GM23338 (cell line): ENCODE measurements at regions not wholly inside any gene's neighbourhood (a gene's known extent, or its start where the extent isn't known, plus 50 kb on each side); places are given as distances from the start of the nearest gene placed in this dataset.

Experiments
- ATAC-seq: fragments of 200-7000 bp; cut with Tn5 transposase; 3 replicates; pipeline ENCODE4 v1.9.1; 2020
- DNase-seq: peaks from one replicate; pipeline ENCODE4 v3.0.0-alpha.2; 2015; ENCODE audit warnings: low spot score
- H2AFZ ChIP-seq: fragments of 200-600 bp; sonication (generic); 2 replicates; pipeline ENCODE4 v1.8.0; 2016; ENCODE audit warnings: antibody characterized with exemption, mild to moderate bottlenecking, moderate library complexity
- H3F3A ChIP-seq: fragments of 200-600 bp; sonication (generic); replicated peaks from 2 replicates; pipeline ENCODE4 v1.8.0; 2017; ENCODE audit warnings: antibody characterized with exemption, mixed run types, low read depth
- H3K27ac ChIP-seq: fragments of 200-600 bp; sonication (generic); 2 replicates; pipeline ENCODE4 v1.6.1; 2016; ENCODE audit warnings: low read depth
- H3K27me3 ChIP-seq: fragments of 200-600 bp; sonication (generic); 2 replicates; pipeline ENCODE4 v1.8.0; 2016; ENCODE audit warnings: mild to moderate bottlenecking, mixed run types, moderate library complexity; ENCODE audit not compliant: insufficient read depth
- H3K36me3 ChIP-seq: fragments of 200-600 bp; sonication (generic); 2 replicates; pipeline ENCODE4 v1.8.0; 2016; ENCODE audit warnings: mild to moderate bottlenecking; ENCODE audit not compliant: insufficient read depth
- H3K4me1 ChIP-seq: fragments of 200-600 bp; sonication (generic); 2 replicates; pipeline ENCODE4 v1.8.0; 2016; ENCODE audit warnings: mild to moderate bottlenecking, moderate library complexity; ENCODE audit not compliant: insufficient read depth
- H3K4me2 ChIP-seq: fragments of 200-600 bp; sonication (generic); 2 replicates; pipeline ENCODE4 v1.7.1; 2017; ENCODE audit warnings: mixed run types
- H3K4me3 ChIP-seq: fragments of 200-600 bp; sonication (generic); 2 replicates; pipeline ENCODE4 v1.6.1; 2016; ENCODE audit warnings: mixed run types
- H3K79me2 ChIP-seq: fragments of 200-600 bp; sonication (generic); replicated peaks from 2 replicates; pipeline ENCODE4 v1.8.0; 2017; ENCODE audit warnings: mild to moderate bottlenecking; ENCODE audit not compliant: insufficient read depth
- H3K9me2 ChIP-seq: fragments of 200-600 bp; sonication (generic); 2 replicates; pipeline ENCODE4 v1.8.0; 2017; ENCODE audit not compliant: insufficient read depth
- H4K20me1 ChIP-seq: fragments of 200-600 bp; sonication (generic); replicated peaks from 2 replicates; pipeline ENCODE4 v1.8.0; 2017; ENCODE audit warnings: mild to moderate bottlenecking; ENCODE audit not compliant: insufficient read depth
- H3K27ac Mint-ChIP-seq: 2 replicates; pipeline ENCODE4 v1.8.0; 2020; ENCODE audit warnings: inconsistent platforms, mild to moderate bottlenecking, moderate library complexity, mixed read lengths
- H3K27me3 Mint-ChIP-seq: 3 replicates; pipeline ENCODE4 v1.8.0; 2022; ENCODE audit warnings: low read depth, mild to moderate bottlenecking, moderate library complexity, mixed read lengths, inconsistent platforms; ENCODE audit not compliant: insufficient read depth, poor library complexity
- H3K36me3 Mint-ChIP-seq: 3 replicates; pipeline ENCODE4 v1.8.0; 2021; ENCODE audit warnings: low read depth, mild to moderate bottlenecking, inconsistent platforms, moderate library complexity, mixed read lengths
- H3K4me1 Mint-ChIP-seq: 3 replicates; pipeline ENCODE4 v1.8.0; 2020; ENCODE audit warnings: mild to moderate bottlenecking, inconsistent platforms, mixed read lengths
- H3K4me3 Mint-ChIP-seq: 3 replicates; pipeline ENCODE4 v1.8.0; 2021; ENCODE audit warnings: moderate library complexity, mild to moderate bottlenecking, inconsistent platforms, mixed read lengths
- H3K9me3 Mint-ChIP-seq: 3 replicates; pipeline ENCODE4 v1.8.0; 2020; ENCODE audit warnings: moderate library complexity, mild to moderate bottlenecking, inconsistent platforms, mixed read lengths
- CREB1 ChIP-seq: fragments of 250-450 bp; sonication (Bioruptor Pico); IDR thresholded peaks from 2 replicates; pipeline ENCODE4 v1.5.0; 2020; ENCODE audit warnings: low read depth, mild to moderate bottlenecking, moderate library complexity
- ETS1 ChIP-seq: IDR thresholded peaks from 2 replicates; pipeline ENCODE4 v1.6.1; 2016; ENCODE audit warnings: antibody characterized with exemption
- EZH2 ChIP-seq: fragments of 200-600 bp; sonication (generic); IDR thresholded peaks from one replicate; pipeline ENCODE4 v1.8.0; 2017; ENCODE audit warnings: antibody characterized with exemption, mild to moderate bottlenecking, low read depth; ENCODE audit not compliant: unreplicated experiment
- JUNB ChIP-seq: IDR thresholded peaks from one replicate; pipeline ENCODE4 v1.6.1; 2016; ENCODE audit warnings: antibody characterized with exemption; ENCODE audit not compliant: unreplicated experiment
- NANOG ChIP-seq: IDR thresholded peaks from 2 replicates; pipeline ENCODE4 v1.6.1; 2016; ENCODE audit warnings: antibody characterized with exemption, borderline replicate concordance
- POLR2AphosphoS5 ChIP-seq: IDR thresholded peaks from 2 replicates; pipeline ENCODE4 v1.6.1; 2016; ENCODE audit warnings: antibody characterized with exemption, low read depth
- STAT1 ChIP-seq: IDR thresholded peaks from one replicate; pipeline ENCODE4 v1.6.1; 2016; ENCODE audit warnings: antibody characterized with exemption; ENCODE audit not compliant: unreplicated experiment
- ZNF114 ChIP-seq: fragments of 250-450 bp; sonication (Bioruptor Pico); IDR thresholded peaks from 2 replicates; pipeline ENCODE4 v1.5.0; 2020; ENCODE audit warnings: mild to moderate bottlenecking, moderate library complexity
- ZNF331 ChIP-seq: fragments of 250-450 bp; sonication (Bioruptor Pico); IDR thresholded peaks from 2 replicates; pipeline ENCODE4 v1.5.0; 2020; ENCODE audit warnings: low read depth, mild to moderate bottlenecking, moderate library complexity
- TF ChIP-seq, protein P1 (sequence below): fragments of 250-450 bp; sonication (Bioruptor Pico); IDR thresholded peaks from 2 replicates; pipeline ENCODE4 v1.5.0; 2020; ENCODE audit warnings: mild to moderate bottlenecking, moderate library complexity
- TF ChIP-seq, protein P2 (sequence below): IDR thresholded peaks from one replicate; pipeline ENCODE4 v1.6.1; 2018; ENCODE audit warnings: antibody characterized with exemption; ENCODE audit not compliant: unreplicated experiment

DNA sequence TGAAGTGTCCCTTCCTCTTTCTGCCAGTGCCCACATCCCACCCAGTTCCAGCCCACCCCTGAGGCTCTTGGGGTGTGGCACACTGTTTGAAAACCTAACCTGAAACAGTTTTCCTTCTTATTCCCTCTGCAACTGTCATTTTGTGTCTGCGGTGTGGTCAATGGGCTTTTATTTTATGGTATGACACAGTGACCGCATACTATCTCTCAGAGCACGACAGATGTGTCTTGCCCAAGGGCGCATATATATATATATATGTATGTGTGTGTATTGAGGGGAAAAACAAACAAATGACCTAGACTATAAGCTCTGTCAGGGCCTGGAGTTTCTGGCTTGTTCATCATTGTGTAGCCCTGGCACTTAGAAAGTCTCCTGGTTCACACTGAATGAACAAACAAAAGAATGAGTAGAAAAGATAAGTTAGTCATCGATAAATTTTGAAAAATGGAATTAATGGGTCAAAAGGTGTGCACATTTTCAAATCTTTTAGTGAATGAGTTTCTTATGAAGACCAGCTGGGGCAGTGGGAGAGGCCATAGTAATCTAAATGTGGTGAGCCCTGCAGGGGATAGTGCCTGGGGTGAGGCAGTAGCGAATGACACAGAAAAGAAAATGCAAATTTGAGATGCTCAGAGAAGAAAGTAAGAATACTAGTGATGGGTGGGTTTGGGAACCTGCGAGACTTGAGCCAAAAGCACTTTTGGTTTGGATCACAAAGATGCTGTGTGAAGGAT lies 198.4 kb downstream of the SNX10 start (continued):
- TF ChIP-seq, protein P1, sequence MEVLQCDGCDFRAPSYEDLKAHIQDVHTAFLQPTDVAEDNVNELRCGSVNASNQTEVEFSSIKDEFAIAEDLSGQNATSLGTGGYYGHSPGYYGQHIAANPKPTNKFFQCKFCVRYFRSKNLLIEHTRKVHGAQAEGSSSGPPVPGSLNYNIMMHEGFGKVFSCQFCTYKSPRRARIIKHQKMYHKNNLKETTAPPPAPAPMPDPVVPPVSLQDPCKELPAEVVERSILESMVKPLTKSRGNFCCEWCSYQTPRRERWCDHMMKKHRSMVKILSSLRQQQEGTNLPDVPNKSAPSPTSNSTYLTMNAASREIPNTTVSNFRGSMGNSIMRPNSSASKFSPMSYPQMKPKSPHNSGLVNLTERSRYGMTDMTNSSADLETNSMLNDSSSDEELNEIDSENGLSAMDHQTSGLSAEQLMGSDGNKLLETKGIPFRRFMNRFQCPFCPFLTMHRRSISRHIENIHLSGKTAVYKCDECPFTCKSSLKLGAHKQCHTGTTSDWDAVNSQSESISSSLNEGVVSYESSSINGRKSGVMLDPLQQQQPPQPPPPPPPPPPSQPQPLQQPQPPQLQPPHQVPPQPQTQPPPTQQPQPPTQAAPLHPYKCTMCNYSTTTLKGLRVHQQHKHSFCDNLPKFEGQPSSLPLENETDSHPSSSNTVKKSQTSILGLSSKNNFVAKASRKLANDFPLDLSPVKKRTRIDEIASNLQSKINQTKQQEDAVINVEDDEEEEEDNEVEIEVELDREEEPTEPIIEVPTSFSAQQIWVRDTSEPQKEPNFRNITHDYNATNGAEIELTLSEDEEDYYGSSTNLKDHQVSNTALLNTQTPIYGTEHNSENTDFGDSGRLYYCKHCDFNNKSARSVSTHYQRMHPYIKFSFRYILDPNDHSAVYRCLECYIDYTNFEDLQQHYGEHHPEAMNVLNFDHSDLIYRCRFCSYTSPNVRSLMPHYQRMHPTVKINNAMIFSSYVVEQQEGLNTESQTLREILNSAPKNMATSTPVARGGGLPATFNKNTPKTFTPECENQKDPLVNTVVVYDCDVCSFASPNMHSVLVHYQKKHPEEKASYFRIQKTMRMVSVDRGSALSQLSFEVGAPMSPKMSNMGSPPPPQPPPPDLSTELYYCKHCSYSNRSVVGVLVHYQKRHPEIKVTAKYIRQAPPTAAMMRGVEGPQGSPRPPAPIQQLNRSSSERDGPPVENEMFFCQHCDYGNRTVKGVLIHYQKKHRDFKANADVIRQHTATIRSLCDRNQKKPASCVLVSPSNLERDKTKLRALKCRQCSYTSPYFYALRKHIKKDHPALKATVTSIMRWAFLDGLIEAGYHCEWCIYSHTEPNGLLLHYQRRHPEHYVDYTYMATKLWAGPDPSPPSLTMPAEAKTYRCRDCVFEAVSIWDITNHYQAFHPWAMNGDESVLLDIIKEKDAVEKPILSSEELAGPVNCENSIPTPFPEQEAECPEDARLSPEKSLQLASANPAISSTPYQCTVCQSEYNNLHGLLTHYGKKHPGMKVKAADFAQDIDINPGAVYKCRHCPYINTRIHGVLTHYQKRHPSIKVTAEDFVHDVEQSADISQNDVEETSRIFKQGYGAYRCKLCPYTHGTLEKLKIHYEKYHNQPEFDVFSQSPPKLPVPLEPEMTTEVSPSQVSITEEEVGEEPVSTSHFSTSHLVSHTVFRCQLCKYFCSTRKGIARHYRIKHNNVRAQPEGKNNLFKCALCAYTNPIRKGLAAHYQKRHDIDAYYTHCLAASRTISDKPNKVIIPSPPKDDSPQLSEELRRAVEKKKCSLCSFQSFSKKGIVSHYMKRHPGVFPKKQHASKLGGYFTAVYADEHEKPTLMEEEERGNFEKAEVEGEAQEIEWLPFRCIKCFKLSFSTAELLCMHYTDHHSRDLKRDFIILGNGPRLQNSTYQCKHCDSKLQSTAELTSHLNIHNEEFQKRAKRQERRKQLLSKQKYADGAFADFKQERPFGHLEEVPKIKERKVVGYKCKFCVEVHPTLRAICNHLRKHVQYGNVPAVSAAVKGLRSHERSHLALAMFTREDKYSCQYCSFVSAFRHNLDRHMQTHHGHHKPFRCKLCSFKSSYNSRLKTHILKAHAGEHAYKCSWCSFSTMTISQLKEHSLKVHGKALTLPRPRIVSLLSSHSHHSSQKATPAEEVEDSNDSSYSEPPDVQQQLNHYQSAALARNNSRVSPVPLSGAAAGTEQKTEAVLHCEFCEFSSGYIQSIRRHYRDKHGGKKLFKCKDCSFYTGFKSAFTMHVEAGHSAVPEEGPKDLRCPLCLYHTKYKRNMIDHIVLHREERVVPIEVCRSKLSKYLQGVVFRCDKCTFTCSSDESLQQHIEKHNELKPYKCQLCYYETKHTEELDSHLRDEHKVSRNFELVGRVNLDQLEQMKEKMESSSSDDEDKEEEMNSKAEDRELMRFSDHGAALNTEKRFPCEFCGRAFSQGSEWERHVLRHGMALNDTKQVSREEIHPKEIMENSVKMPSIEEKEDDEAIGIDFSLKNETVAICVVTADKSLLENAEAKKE: no peak

GRCh38 chr7:26490640-26491624 lies 199.3 kb downstream of the SNX10 start:
- Histone ChIP-seq H3K4me2 (no peak overlapping the region), H3F3A (no peaks in the 10 kb centered on the region), H3K9me2 (no peaks in the 10 kb centered on the region), H3K79me2 (no peaks in the 10 kb centered on the region), H3K4me3 (no peak overlapping the region), H3K4me1 (0 out of 2 replicates have a peak, but pooled peaks cover 4% of the 10 kb centered on the region), H2AFZ (peak overlapping the region; percentile 66; the same call in 1 of the 2 replicates), H4K20me1 (no peaks in the 10 kb centered on the region), H3K27ac (no peak overlapping the region), H3K36me3 (no peaks in the 10 kb centered on the region), H3K27me3 (no peaks in the 10 kb centered on the region)
- no peak overlapping the region for H3K27ac Mint-ChIP-seq
- H3K4me3 Mint-ChIP-seq: no peak overlapping the region
- peaks cover 4% of the 10 kb centered on the region for H3K27me3 Mint-ChIP-seq
- DNase-seq (no peak), ATAC-seq (peak; percentile 25)
- peaks cover 8% of the 10 kb centered on the region for H3K4me1 Mint-ChIP-seq
- no peaks in the 10 kb centered on the region for H3K9me3 Mint-ChIP-seq
- H3K36me3 Mint-ChIP-seq: no peaks in the 10 kb centered on the region
- no peak for TF ChIP-seq NANOG
- no peak for TF ChIP-seq POLR2AphosphoS5
- TF ChIP-seq EZH2: no peak
- no peak for TF ChIP-seq ETS1
- TF ChIP-seq, protein P2, sequence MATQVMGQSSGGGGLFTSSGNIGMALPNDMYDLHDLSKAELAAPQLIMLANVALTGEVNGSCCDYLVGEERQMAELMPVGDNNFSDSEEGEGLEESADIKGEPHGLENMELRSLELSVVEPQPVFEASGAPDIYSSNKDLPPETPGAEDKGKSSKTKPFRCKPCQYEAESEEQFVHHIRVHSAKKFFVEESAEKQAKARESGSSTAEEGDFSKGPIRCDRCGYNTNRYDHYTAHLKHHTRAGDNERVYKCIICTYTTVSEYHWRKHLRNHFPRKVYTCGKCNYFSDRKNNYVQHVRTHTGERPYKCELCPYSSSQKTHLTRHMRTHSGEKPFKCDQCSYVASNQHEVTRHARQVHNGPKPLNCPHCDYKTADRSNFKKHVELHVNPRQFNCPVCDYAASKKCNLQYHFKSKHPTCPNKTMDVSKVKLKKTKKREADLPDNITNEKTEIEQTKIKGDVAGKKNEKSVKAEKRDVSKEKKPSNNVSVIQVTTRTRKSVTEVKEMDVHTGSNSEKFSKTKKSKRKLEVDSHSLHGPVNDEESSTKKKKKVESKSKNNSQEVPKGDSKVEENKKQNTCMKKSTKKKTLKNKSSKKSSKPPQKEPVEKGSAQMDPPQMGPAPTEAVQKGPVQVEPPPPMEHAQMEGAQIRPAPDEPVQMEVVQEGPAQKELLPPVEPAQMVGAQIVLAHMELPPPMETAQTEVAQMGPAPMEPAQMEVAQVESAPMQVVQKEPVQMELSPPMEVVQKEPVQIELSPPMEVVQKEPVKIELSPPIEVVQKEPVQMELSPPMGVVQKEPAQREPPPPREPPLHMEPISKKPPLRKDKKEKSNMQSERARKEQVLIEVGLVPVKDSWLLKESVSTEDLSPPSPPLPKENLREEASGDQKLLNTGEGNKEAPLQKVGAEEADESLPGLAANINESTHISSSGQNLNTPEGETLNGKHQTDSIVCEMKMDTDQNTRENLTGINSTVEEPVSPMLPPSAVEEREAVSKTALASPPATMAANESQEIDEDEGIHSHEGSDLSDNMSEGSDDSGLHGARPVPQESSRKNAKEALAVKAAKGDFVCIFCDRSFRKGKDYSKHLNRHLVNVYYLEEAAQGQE: no peak
- TF ChIP-seq ZNF114: no peak
- TF ChIP-seq ZNF331: no peak
- TF ChIP-seq CREB1 (CRISPR knock-in tag): no peak
- no peak for TF ChIP-seq STAT1
- TF ChIP-seq JUNB: no peak
